Esophagus squamous epithelium (tissue), 4 donors: ENCODE measurements at regions not wholly inside any gene's neighbourhood (a gene's known extent, or its start where the extent isn't known, plus 50 kb on each side); places are given as distances from the start of the nearest gene placed in this dataset.

Source experiments
- POLR2A ChIP-seq, 4 donors: fragments of 450-650 bp; IDR thresholded peaks; one replicate each; pipeline ENCODE4 v1.6.1; 2017; ENCODE audit warnings: antibody characterized with exemption in 4 of 4, mild to moderate bottlenecking in 4 of 4, moderate library complexity in 3 of 4
- TF ChIP-seq, protein P1 (sequence below), 6 experiments: fragments of 450-650 bp in 4 of 6; fragments of 200-600 bp in 2 of 6; sonication (generic) in 2 of 6; IDR thresholded peaks; one replicate each; pipeline ENCODE4 v1.5.1; 2016 to 2019; ENCODE audit warnings: antibody characterized with exemption in 6 of 6, mild to moderate bottlenecking in 4 of 6, moderate library complexity in 4 of 6

DNA sequence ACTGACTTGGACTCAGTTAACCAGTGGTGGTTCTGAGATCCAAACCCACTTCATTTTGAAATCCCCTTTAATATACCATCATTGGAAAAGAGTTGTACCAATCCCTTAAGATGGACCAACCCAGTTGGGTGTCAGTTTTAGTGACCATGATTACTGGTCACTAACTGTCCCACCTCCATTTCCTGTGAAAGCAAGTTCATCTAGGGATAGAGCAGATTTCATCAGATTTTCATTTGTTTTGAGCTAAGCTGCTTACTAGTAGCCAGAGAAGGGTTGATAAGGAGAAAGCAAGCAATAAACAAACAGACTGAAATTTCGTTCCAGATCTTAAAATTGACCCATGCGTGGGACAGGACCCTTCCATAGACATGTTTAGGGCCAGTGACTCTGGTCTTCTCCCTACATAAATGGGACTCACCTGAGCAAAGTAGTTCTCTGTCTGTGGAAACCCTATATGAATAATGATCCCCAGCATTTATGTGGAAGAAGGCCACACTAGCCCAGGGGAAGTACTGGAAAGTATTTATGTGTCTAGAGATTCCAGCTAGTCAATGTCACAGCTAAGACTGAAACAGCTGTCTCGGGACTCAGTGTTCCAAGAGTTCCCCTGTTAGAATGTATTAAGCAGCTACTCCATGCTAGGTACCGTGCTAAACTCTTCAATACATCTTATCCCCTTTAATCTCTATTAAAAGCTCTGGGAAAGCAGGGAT is 196.0 kb upstream of the BCL6 start:
- TF ChIP-seq, protein P1, sequence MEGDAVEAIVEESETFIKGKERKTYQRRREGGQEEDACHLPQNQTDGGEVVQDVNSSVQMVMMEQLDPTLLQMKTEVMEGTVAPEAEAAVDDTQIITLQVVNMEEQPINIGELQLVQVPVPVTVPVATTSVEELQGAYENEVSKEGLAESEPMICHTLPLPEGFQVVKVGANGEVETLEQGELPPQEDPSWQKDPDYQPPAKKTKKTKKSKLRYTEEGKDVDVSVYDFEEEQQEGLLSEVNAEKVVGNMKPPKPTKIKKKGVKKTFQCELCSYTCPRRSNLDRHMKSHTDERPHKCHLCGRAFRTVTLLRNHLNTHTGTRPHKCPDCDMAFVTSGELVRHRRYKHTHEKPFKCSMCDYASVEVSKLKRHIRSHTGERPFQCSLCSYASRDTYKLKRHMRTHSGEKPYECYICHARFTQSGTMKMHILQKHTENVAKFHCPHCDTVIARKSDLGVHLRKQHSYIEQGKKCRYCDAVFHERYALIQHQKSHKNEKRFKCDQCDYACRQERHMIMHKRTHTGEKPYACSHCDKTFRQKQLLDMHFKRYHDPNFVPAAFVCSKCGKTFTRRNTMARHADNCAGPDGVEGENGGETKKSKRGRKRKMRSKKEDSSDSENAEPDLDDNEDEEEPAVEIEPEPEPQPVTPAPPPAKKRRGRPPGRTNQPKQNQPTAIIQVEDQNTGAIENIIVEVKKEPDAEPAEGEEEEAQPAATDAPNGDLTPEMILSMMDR (IDR thresholded peaks at IDR 0.05), result no peak
- TF ChIP-seq POLR2A (IDR thresholded peaks at IDR 0.05), result no peak
